SKM-1 treated with dmso at 0.1 percent for 144 hours (cell line): ENCODE measurements at regions not wholly inside any gene's neighbourhood (a gene's known extent, or its start where the extent isn't known, plus 50 kb on each side); places are given as distances from the start of the nearest gene placed in this dataset.

Source experiments
- DNase-seq: peaks from one replicate; lab custom pipeline; 2025; ENCODE audit not compliant: unreplicated experiment; lab: John Stamatoyannopoulos, UW

DNA sequence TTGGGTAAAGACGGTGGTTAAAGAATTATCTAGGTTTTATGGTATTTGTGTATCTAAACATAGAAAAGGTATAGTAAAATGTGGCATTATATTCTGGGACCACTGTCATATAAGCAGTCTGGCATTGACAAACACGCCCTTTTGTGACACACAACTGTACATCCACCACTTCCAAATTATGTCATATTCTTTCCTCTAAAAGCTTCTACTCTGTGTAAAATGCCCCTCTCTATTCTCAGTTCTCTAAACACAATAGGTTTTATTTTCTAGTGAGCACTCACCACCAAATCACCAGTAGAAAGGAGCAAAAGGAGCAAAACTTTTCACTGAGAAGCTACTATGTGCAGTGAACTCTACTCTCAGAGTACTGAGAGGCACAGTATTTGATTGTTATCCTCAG, 88.1 kb upstream of the PIEZO2 start:
- DNase-seq = no peak

DNA sequence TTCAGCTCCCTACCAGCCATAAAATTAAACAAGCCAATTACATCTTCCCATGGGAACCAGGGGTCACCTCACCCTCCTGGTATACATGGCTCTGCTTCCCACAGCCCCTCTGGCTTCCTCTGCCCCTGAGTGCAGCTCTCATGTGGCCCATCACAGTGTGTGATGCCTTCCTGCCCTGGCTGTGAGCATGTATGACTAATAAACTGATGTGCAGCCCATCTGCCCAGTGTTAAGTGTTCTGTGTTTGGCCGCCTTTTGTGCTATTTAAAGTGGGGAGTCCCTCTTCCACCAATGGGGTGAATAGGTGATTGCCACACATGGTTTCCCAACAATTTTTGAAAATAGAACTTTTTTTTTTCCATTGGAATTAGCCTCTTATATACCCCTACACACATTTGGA, 87.7 kb upstream of the PIEZO2 start:
- no peak for DNase-seq

DNA sequence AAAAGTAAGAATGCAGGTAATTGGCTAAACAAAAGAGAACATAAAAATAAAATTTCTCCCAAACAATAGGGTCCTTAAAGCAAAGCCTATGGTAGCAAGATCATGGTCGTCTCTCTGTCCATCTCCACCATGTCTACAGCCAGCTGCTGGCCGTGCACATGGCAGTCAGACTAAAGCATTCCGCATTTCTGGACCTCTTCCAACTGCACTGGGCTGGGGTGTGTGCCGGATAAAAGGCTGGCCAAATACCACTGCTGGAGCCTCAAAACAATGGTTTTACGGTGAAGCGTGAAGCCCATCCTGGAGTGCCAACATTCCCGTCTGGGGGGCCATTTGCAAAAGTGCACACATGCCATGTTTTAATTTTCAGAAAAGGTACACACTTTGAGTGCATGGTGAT, 74.8 kb upstream of the PIEZO2 start:
- no peak for DNase-seq

DNA sequence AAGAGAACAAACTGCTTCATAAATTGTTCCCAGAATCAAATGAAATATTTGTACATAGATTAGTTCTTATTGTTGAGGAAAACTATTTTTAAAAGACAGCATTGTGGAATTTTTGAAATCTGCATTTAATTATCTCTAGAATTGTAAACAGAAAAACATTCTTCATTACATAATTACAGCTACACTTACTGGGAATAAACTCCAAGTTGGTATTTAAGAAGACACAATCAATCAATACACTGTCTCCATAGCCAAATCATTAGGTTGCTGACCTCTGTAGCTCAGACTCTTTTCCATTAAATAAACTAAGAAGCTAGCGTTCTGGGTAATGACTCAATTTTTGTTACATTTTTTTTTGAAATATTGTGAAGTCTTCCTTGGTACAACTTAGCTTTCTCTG, 70.2 kb upstream of the PIEZO2 start:
- no peak for DNase-seq

DNA sequence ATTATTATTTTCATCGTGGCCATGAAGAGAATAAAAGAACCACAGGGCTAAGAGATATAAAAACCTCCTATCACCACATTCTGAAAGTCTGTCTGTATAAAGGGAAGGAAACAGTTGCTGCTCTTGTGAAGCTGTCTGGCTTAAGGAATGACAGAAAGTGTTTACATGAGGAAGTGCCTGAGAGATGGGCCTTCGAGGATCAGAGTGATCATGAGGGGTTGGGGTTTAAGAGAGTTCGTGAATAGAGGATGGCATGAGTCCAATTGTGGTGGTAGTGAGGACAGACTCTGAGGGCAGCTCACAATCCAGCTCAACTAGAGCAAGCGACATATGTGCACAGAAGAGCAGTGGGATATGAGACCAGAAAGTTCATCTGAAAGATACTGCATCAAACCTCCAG, 65.8 kb upstream of the PIEZO2 start:
- DNase-seq = no peak

DNA sequence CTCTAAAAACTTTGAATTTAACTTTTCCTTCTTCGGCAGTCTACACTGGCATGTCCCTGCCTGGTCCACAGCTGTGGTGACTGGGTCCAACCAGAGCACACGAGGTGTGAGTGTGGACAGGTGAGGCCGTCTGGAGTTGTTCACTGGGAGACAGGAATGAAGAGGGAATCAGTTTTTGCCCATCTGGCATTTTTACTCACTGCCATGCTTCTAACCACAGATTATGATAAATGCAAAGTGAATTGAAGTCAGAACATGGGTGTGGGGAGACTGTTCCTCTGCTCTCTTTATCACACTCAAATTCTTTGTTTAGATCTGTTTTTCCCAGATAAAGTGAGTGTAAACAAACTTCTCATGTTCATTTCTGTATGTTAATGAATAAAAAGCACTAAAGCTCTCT, 54.7 kb upstream of the PIEZO2 start:
- DNase-seq = no peak

DNA sequence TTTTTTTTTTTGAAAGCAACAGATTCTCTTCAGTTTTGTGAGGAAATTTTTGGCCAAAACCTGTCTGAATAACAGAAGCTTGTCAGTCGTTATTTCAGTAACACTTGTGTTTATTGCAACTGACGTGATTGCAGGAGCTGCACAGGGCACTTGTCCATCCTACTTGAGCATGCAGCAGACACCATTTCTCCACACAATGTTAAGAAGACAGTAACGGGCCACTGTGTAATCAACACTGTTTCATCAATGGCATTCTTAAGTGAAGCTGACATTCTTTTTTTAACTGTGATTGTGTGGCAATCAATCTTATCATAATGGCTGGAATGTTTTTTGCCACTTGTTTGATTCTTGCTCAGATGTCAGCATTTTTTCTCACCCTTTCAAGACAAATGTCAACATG, 50.1 kb upstream of the PIEZO2 start:
- no peak for DNase-seq
